SK-N-MC (cell line): ENCODE measurements at regions not wholly inside any gene's neighbourhood (a gene's known extent, or its start where the extent isn't known, plus 50 kb on each side); places are given as distances from the start of the nearest gene placed in this dataset.

ENCODE experiments used
- EZH2 ChIP-seq: fragments of 200-600 bp; sonication (generic); IDR thresholded peaks from one replicate; pipeline ENCODE4 v1.6.1; 2017; ENCODE audit warnings: antibody characterized with exemption
- FOXP2 ChIP-seq: optimal IDR thresholded peaks from 2 replicates; pipeline ENCODE3; 2011; ENCODE audit warnings: mild to moderate bottlenecking, moderate library complexity; ENCODE audit not compliant: insufficient read depth; ENCODE audit errors: extremely low read length, control extremely low read depth
- POLR2AphosphoS5 ChIP-seq: IDR thresholded peaks from 2 replicates; pipeline ENCODE4 v1.6.1; 2012; ENCODE audit warnings: mild to moderate bottlenecking, low read depth, low read length, borderline replicate concordance

- TF ChIP-seq POLR2AphosphoS5 (no peak), EZH2 (no peak), FOXP2 (no peak)
Observed at GRCh38 chr3:89699771-89700170, 592.4 kb downstream of the EPHA3 start.
